ENCODE measurements at regions not wholly inside any gene's neighbourhood (a gene's known extent, or its start where the extent isn't known, plus 50 kb on each side); places are given as distances from the start of the nearest gene placed in this dataset.

- H3K9ac ChIP-seq (ENCODE audit: insufficient read depth in 1 of 2, low read length in 2 of 2): no peak overlapping the region
- no peak overlapping the region for H3K27ac ChIP-seq (ENCODE audit: low read depth in 1 of 2, low read length in 1 of 2)
- no peaks in the 10 kb centered on the region for H3K9me3 ChIP-seq (ENCODE audit: control insufficient read depth in 4 of 4, insufficient read depth in 3 of 4, low read length in 3 of 4)
- no peak for TF ChIP-seq CTCF (IDR thresholded peaks at IDR 0.05; ENCODE audit: control extremely low read depth, extremely low read depth)
- no peaks in the 10 kb centered on the region for H3K36me3 ChIP-seq (ENCODE audit: control insufficient read depth in 4 of 4, insufficient read depth in 4 of 4, low read length in 4 of 4)
- 70 to 79% methylated on average over 1 of the region's 1 CpG for WGBS, 2 donors
- DNase-seq: no peak
- no peaks in the 10 kb centered on the region for H3K27me3 ChIP-seq (ENCODE audit: control insufficient read depth in 3 of 3, insufficient read depth in 3 of 3, low read length in 2 of 3)
- no peaks in the 10 kb centered on the region for H3K4me1 ChIP-seq (ENCODE audit: control insufficient read depth in 5 of 5, insufficient read depth in 5 of 5, low read length in 5 of 5)
- no peak for ATAC-seq (ENCODE audit: insufficient read depth, low FRiP score)
- H3K4me3 ChIP-seq: no peak overlapping the region
These were observed 78.2 kb upstream of the PAQR3 start for GRCh38 chr4:79017481-79017880.

DNA sequence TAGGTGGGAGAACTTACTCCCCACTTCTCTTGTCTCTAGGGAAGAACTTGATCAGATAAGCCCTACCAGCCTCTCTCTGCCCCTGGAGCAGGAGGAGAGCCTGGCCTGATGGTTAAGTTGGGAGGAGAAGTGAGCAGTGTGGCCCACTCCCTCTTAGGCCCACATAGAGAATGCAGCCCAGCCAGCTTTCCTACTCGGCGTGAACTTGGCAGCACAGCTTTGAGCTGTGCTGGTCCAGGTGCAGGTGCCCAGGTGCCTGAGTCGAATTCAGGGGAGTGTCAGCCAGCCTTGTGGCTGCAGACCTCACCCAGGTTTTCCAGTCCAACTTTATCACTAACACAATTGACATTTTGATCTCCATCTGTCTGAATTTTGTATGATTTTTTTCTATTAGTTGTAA, 77.6 kb upstream of the PAQR3 start:
- Histone ChIP-seq H3K27me3 (ENCODE audit: control insufficient read depth in 3 of 3, insufficient read depth in 3 of 3, low read length in 2 of 3) (no peaks in the 10 kb centered on the region), H3K4me1 (ENCODE audit: control insufficient read depth in 5 of 5, insufficient read depth in 5 of 5, low read length in 5 of 5) (no peaks in the 10 kb centered on the region)
- TF ChIP-seq CTCF (IDR thresholded peaks at IDR 0.05; ENCODE audit: control extremely low read depth, extremely low read depth): no peak

GRCh38 chr4:79015411-79015810, 76.2 kb upstream of the PAQR3 start:
- no peak overlapping the region for H3K4me3 ChIP-seq
- no peaks in the 10 kb centered on the region for H3K4me1 ChIP-seq (ENCODE audit: control insufficient read depth in 5 of 5, insufficient read depth in 5 of 5, low read length in 5 of 5)
- H3K9ac ChIP-seq (ENCODE audit: insufficient read depth in 1 of 2, low read length in 2 of 2): no peak overlapping the region
- no peak overlapping the region for H3K27ac ChIP-seq (ENCODE audit: low read depth in 1 of 2, low read length in 1 of 2)
- no peaks in the 10 kb centered on the region for H3K36me3 ChIP-seq (ENCODE audit: control insufficient read depth in 4 of 4, insufficient read depth in 4 of 4, low read length in 4 of 4)
- 89 to 91% methylated on average over 2 of the region's 2 CpGs for WGBS, 2 donors
- no peak for ATAC-seq (ENCODE audit: insufficient read depth, low FRiP score)
- no peaks in the 10 kb centered on the region for H3K9me3 ChIP-seq (ENCODE audit: control insufficient read depth in 4 of 4, insufficient read depth in 3 of 4, low read length in 3 of 4)
- DNase-seq: no peak
- H3K27me3 ChIP-seq (ENCODE audit: control insufficient read depth in 3 of 3, insufficient read depth in 3 of 3, low read length in 2 of 3): no peaks in the 10 kb centered on the region
- TF ChIP-seq CTCF (IDR thresholded peaks at IDR 0.05; ENCODE audit: control extremely low read depth, extremely low read depth): no peak

More for the DNA sequence above, 77.6 kb upstream of the PAQR3 start:
- Histone ChIP-seq H3K4me3 (no peak overlapping the region), H3K36me3 (ENCODE audit: control insufficient read depth in 4 of 4, insufficient read depth in 4 of 4, low read length in 4 of 4) (no peaks in the 10 kb centered on the region), H3K27ac (ENCODE audit: low read depth in 1 of 2, low read length in 1 of 2) (no peak overlapping the region), H3K9ac (ENCODE audit: insufficient read depth in 1 of 2, low read length in 2 of 2) (no peak overlapping the region), H3K9me3 (ENCODE audit: control insufficient read depth in 4 of 4, insufficient read depth in 3 of 4, low read length in 3 of 4) (no peaks in the 10 kb centered on the region)
- ATAC-seq (ENCODE audit: insufficient read depth, low FRiP score) (no peak), DNase-seq (no peak)
- 76 to 87% methylated on average over 3 of the region's 3 CpGs for WGBS, 2 donors

- Histone ChIP-seq H3K9ac (ENCODE audit: insufficient read depth in 1 of 2, low read length in 2 of 2) (no peak overlapping the region), H3K4me1 (ENCODE audit: control insufficient read depth in 5 of 5, insufficient read depth in 5 of 5, low read length in 5 of 5) (no peaks in the 10 kb centered on the region), H3K36me3 (ENCODE audit: control insufficient read depth in 4 of 4, insufficient read depth in 4 of 4, low read length in 4 of 4) (no peaks in the 10 kb centered on the region), H3K9me3 (ENCODE audit: control insufficient read depth in 4 of 4, insufficient read depth in 3 of 4, low read length in 3 of 4) (no peaks in the 10 kb centered on the region), H3K27ac (ENCODE audit: low read depth in 1 of 2, low read length in 1 of 2) (no peak overlapping the region), H3K27me3 (ENCODE audit: control insufficient read depth in 3 of 3, insufficient read depth in 3 of 3, low read length in 2 of 3) (no peaks in the 10 kb centered on the region), H3K4me3 (no peak overlapping the region)
- no peak for TF ChIP-seq CTCF (IDR thresholded peaks at IDR 0.05; ENCODE audit: control extremely low read depth, extremely low read depth)
- WGBS, 2 donors: 84 to 90% methylated on average over 3 of the region's 3 CpGs
- ATAC-seq (ENCODE audit: insufficient read depth, low FRiP score) (no peak), DNase-seq (no peak)
These were observed 75.0 kb upstream of the PAQR3 start for GRCh38 chr4:79014230-79014629.

All from lung (tissue), 11 donors.